ENCODE measurements at regions not wholly inside any gene's neighbourhood (a gene's known extent, or its start where the extent isn't known, plus 50 kb on each side); places are given as distances from the start of the nearest gene placed in this dataset.

DNA sequence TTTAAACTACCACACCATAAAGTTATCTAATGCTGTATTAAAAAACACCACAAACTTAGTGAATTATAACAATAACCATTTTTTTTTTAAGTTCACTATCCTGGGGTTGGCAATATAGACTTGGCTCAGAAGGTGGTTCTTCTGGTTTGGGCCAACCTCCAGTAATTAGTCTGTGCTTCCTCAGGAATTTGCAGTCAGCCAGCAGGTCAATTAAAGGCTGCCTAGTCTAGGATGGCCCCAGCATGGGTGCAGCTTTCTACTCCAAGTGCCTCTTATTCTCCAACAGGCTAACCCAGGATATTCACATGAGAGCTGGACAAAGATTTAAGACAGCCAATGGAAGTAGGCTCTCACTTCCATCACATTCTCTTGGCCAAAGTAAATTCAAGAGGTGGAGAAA lies 379.1 kb upstream of the FIGN start:
- H3K27ac ChIP-seq (ENCODE audit: extremely low read depth, low read depth, low read length): no peak overlapping the region
- TF ChIP-seq ZNF658 (tag by site-specific recombination; IDR thresholded peaks at IDR 0.05) (no peak), ZNF157 (tag by site-specific recombination; IDR thresholded peaks at IDR 0.05) (no peak), ZBTB20 (tag by site-specific recombination; IDR thresholded peaks at IDR 0.05) (no peak), ZNF521 (tag by site-specific recombination; IDR thresholded peaks at IDR 0.05) (no peak), ZNF548 (tag by site-specific recombination; IDR thresholded peaks at IDR 0.05) (no peak), ZNF24 (tag by site-specific recombination; IDR thresholded peaks at IDR 0.05) (no peak)
- H3K4me1 ChIP-seq (ENCODE audit: control insufficient read depth, insufficient read depth, low read length): no peaks in the 10 kb centered on the region
- POLR2A ChIA-PET: no interaction called here
- CTCF ChIA-PET: interaction anchor here (0.9 kb wide), 1 partner anchor 924 kb away, joined by 3 read pairs; no protein-coding TSS in a partner anchor
- H3K36me3 ChIP-seq (ENCODE audit: control insufficient read depth in 2 of 2, insufficient read depth in 1 of 2, low read length in 2 of 2): no peaks in the 10 kb centered on the region
- no peak overlapping the region for H3K4me3 ChIP-seq (ENCODE audit: low read depth, low read length)
- H3K9me3 ChIP-seq (ENCODE audit: control insufficient read depth, insufficient read depth, low read depth, low read length): no peaks in the 10 kb centered on the region

DNA sequence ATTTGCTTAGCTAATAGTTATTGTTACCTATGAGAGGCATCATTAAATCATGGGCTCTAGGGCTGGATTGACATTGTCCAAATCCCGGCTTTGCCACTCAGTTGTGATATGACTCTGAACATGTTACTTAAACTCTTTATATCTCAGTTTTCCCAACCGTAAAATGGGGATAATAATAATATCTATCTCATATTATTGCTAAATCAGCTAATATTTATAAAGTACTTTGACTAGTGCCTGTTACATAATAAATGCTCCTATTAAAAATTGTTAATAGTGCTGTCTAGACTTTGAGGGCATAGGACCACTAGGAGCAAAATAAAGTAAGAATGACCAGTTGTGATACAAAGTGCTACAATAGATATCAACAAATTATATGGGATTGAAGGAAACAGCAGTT lies 376.3 kb upstream of the FIGN start:
- CTCF ChIA-PET: no interaction called here

DNA sequence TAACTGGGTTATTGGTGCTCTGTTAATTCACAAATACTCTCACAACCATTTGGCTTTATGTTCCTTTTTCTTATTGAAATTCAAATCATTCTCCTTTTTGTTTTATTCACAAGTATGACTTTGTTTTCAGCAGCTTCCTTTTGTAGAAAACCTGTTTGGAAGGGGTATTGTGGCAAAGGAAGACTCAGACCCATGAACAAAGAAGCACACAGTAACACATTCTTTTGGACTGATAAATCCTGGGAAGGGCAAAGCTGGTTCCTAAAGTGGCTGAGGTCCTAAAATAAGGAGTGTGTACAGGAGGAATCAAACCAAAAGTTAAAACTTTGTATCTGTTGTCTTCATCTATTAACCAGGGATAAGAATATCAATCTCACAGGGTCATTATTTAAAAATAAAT lies 374.7 kb upstream of the FIGN start:
- Histone ChIP-seq H3K27ac (ENCODE audit: extremely low read depth, low read depth, low read length) (no peak overlapping the region), H3K4me3 (ENCODE audit: low read depth, low read length) (no peak overlapping the region), H3K9me3 (ENCODE audit: control insufficient read depth, insufficient read depth, low read depth, low read length) (no peaks in the 10 kb centered on the region), H3K4me1 (ENCODE audit: control insufficient read depth, insufficient read depth, low read length) (no peaks in the 10 kb centered on the region), H3K36me3 (ENCODE audit: control insufficient read depth in 2 of 2, insufficient read depth in 1 of 2, low read length in 2 of 2) (no peaks in the 10 kb centered on the region)
- POLR2A ChIA-PET: no interaction called here
- TF ChIP-seq ZNF292 (tag by site-specific recombination; IDR thresholded peaks at IDR 0.05; ENCODE audit: borderline replicate concordance, low read depth) (no peak), ZNF423 (tag by site-specific recombination; IDR thresholded peaks at IDR 0.05) (no peak), ZNF623 (tag by site-specific recombination; IDR thresholded peaks at IDR 0.05) (no peak), ZBTB21 (tag by site-specific recombination; IDR thresholded peaks at IDR 0.05) (no peak), ZNF48 (tag by site-specific recombination; IDR thresholded peaks at IDR 0.05) (no peak), SP3 (tag by site-specific recombination; IDR thresholded peaks at IDR 0.05) (no peak), ZNF302 (tag by site-specific recombination; IDR thresholded peaks at IDR 0.05; ENCODE audit: low read depth) (no peak), ZNF707 (tag by site-specific recombination; IDR thresholded peaks at IDR 0.05) (no peak), OVOL3 (tag by site-specific recombination; IDR thresholded peaks at IDR 0.05) (no peak), OSR2 (tag by site-specific recombination; IDR thresholded peaks at IDR 0.05) (no peak), ZNF10 (tag by site-specific recombination; IDR thresholded peaks at IDR 0.05) (no peak)
- TF ChIP-seq, protein P1, sequence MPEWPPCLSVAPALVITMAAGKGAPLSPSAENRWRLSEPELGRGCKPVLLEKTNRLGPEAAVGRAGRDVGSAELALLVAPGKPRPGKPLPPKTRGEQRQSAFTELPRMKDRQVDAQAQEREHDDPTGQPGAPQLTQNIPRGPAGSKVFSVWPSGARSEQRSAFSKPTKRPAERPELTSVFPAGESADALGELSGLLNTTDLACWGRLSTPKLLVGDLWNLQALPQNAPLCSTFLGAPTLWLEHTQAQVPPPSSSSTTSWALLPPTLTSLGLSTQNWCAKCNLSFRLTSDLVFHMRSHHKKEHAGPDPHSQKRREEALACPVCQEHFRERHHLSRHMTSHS (tag by site-specific recombination; IDR thresholded peaks at IDR 0.05): no peak
- TF ChIP-seq, protein P2, sequence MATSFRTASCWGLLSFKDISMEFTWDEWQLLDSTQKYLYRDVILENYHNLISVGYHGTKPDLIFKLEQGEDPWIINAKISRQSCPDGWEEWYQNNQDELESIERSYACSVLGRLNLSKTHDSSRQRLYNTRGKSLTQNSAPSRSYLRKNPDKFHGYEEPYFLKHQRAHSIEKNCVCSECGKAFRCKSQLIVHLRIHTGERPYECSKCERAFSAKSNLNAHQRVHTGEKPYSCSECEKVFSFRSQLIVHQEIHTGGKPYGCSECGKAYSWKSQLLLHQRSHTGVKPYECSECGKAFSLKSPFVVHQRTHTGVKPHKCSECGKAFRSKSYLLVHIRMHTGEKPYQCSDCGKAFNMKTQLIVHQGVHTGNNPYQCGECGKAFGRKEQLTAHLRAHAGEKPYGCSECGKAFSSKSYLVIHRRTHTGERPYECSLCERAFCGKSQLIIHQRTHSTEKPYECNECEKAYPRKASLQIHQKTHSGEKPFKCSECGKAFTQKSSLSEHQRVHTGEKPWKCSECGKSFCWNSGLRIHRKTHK (tag by site-specific recombination; IDR thresholded peaks at IDR 0.05): no peak
- CTCF ChIA-PET: interaction anchor here (0.8 kb wide), 1 partner anchor 8 kb away, joined by 3 read pairs; no protein-coding TSS in a partner anchor

More for the DNA sequence above, 376.3 kb upstream of the FIGN start:
- POLR2A ChIA-PET: no interaction called here
- H3K27ac ChIP-seq (ENCODE audit: extremely low read depth, low read depth, low read length): no peak overlapping the region
- no peak overlapping the region for H3K4me3 ChIP-seq (ENCODE audit: low read depth, low read length)
- TF ChIP-seq ZNF610 (tag by site-specific recombination; IDR thresholded peaks at IDR 0.05; ENCODE audit: borderline replicate concordance) (no peak), KLF1 (tag by site-specific recombination; IDR thresholded peaks at IDR 0.05) (no peak), ZNF670 (tag by site-specific recombination; IDR thresholded peaks at IDR 0.05; ENCODE audit: low read depth) (no peak), ZSCAN16 (tag by site-specific recombination; IDR thresholded peaks at IDR 0.05) (no peak), ZNF155 (tag by site-specific recombination; IDR thresholded peaks at IDR 0.05) (no peak), BCL11A (tag by site-specific recombination; IDR thresholded peaks at IDR 0.05; ENCODE audit: low read depth) (no peak), SP7 (tag by site-specific recombination; IDR thresholded peaks at IDR 0.05) (no peak), KLF10 (tag by site-specific recombination; IDR thresholded peaks at IDR 0.05) (no peak)
- H3K4me1 ChIP-seq (ENCODE audit: control insufficient read depth, insufficient read depth, low read length): no peaks in the 10 kb centered on the region
- H3K36me3 ChIP-seq (ENCODE audit: control insufficient read depth in 2 of 2, insufficient read depth in 1 of 2, low read length in 2 of 2): no peaks in the 10 kb centered on the region
- no peaks in the 10 kb centered on the region for H3K9me3 ChIP-seq (ENCODE audit: control insufficient read depth, insufficient read depth, low read depth, low read length)

All from HEK293 (cell line).